SK-N-SH (cell line): ENCODE measurements at regions not wholly inside any gene's neighbourhood (a gene's known extent, or its start where the extent isn't known, plus 50 kb on each side); places are given as distances from the start of the nearest gene placed in this dataset.

Experiments
- CTCF ChIA-PET: fragments of 300-600, 350-600 bp; formaldehyde crosslinking; extraction: SDS; loops from one replicate; lab custom pipeline; 2021; lab: Yijun Ruan, JAX
- POLR2A ChIA-PET: fragments of 350-600 bp; sonication (Branson Sonifier 250); formaldehyde crosslinking; extraction: SDS; loops from one replicate; lab custom pipeline; 2020; ENCODE audit warnings: antibody characterized with exemption, inconsistent platforms; lab: Yijun Ruan, JAX
- DNase-seq: peaks from one replicate; pipeline ENCODE4 v3.0.0; 2012
- H2AFZ ChIP-seq: fragments of 200-600 bp; sonication (generic); 2 replicates; pipeline ENCODE4 v1.8.1; 2016; ENCODE audit warnings: antibody characterized with exemption, mild to moderate bottlenecking, low read depth
- H3F3A ChIP-seq: fragments of 200-600 bp; sonication (generic); replicated peaks from 2 replicates; pipeline ENCODE3; 2016; ENCODE audit warnings: antibody characterized with exemption, mild to moderate bottlenecking; ENCODE audit not compliant: insufficient read depth
- H3K27ac ChIP-seq, 2 experiments: fragments of 200-500 bp in 1 of 2; fragments of 200-600 bp in 1 of 2; sonication (Bioruptor generic) in 1 of 2; sonication (generic), shearing (Covaris generic) in 1 of 2; 2 replicates each; pipeline versions ENCODE4 v1.5.1 to v1.6.1; 2014 to 2016; ENCODE audit warnings: low read depth in 2 of 2, inconsistent platforms in 1 of 2, low read length in 1 of 2, mild to moderate bottlenecking in 1 of 2, mixed read lengths in 1 of 2
- H3K27me3 ChIP-seq: fragments of 200-600 bp; sonication (generic), shearing (Covaris generic); 2 replicates; pipeline ENCODE4 v1.6.1; 2016; ENCODE audit warnings: mixed run types; ENCODE audit not compliant: insufficient read depth
- H3K36me3 ChIP-seq, 2 experiments: fragments of 200-500 bp in 1 of 2; fragments of 200-600 bp in 1 of 2; sonication (Bioruptor generic) in 1 of 2; sonication (generic) in 1 of 2; replicated peaks in 1 of 2; 2 replicates each; pipeline versions ENCODE3 to v1.5.1; 2014 to 2016; ENCODE audit warnings: low read length in 1 of 2, mild to moderate bottlenecking in 1 of 2; ENCODE audit not compliant: insufficient read depth in 2 of 2, control insufficient read depth in 1 of 2
- H3K4me1 ChIP-seq, 2 experiments: fragments of 200-500 bp in 1 of 2; fragments of 200-600 bp in 1 of 2; sonication (Bioruptor generic) in 1 of 2; sonication (generic), shearing (Covaris generic) in 1 of 2; 2 replicates each; pipeline versions ENCODE4 v1.5.1 to v1.6.1; 2014 to 2016; ENCODE audit warnings: low read depth in 1 of 2, low read length in 1 of 2, mixed run types in 1 of 2; ENCODE audit not compliant: insufficient read depth in 2 of 2, control insufficient read depth in 1 of 2
- H3K4me2 ChIP-seq: fragments of 200-600 bp; sonication (generic), shearing (Covaris generic); 2 replicates; pipeline ENCODE4 v1.6.1; 2017; ENCODE audit warnings: mixed run types
- H3K4me3 ChIP-seq, 2 experiments: fragments of 200-500 bp in 1 of 2; fragments of 200-600 bp in 1 of 2; sonication (Bioruptor generic) in 1 of 2; sonication (generic), shearing (Covaris generic) in 1 of 2; 2 replicates each; pipeline versions ENCODE4 v1.5.1 to v1.8.1; 2014 to 2016; ENCODE audit warnings: low read depth in 2 of 2, inconsistent platforms in 1 of 2, low read length in 1 of 2, mild to moderate bottlenecking in 1 of 2, mixed read lengths in 1 of 2, moderate library complexity in 1 of 2
- H3K79me2 ChIP-seq: fragments of 200-600 bp; sonication (generic); 2 replicates; pipeline ENCODE4 v1.8.1; 2017; ENCODE audit warnings: mild to moderate bottlenecking; ENCODE audit not compliant: insufficient read depth
- H3K9ac ChIP-seq: fragments of 200-600 bp; sonication (generic); 2 replicates; pipeline ENCODE4 v1.6.1; 2017; ENCODE audit warnings: mixed run types
- H3K9me2 ChIP-seq: fragments of 200-600 bp; sonication (generic); 2 replicates; pipeline ENCODE4 v1.6.1; 2017; ENCODE audit warnings: mixed run types
- H3K9me3 ChIP-seq: fragments of 200-600 bp; sonication (generic); 2 replicates; pipeline ENCODE4 v1.6.1; 2017; ENCODE audit warnings: mixed run types, mild to moderate bottlenecking, moderate library complexity
- H4K20me1 ChIP-seq: fragments of 200-600 bp; sonication (generic); 2 replicates; pipeline ENCODE4 v1.6.1; 2017; ENCODE audit warnings: mild to moderate bottlenecking, mixed run types; ENCODE audit not compliant: insufficient read depth
- CTCF ChIP-seq: fragments of 200-600 bp; sonication (generic); IDR thresholded peaks from 2 replicates; pipeline ENCODE4 v1.6.1; 2017; ENCODE audit warnings: antibody characterized with exemption, mild to moderate bottlenecking, moderate library complexity
- ELF1 ChIP-seq: IDR thresholded peaks from 2 replicates; pipeline ENCODE4 v1.4.0; 2012
- EP300 ChIP-seq, 2 experiments: IDR thresholded peaks; 2 replicates each; pipeline versions ENCODE4 v1.4.0 to v1.6.1; 2012; ENCODE audit warnings: borderline replicate concordance in 1 of 2, low read depth in 1 of 2, low read length in 1 of 2
- EZH2phosphoT487 ChIP-seq: fragments of 200-600 bp; sonication (generic); IDR thresholded peaks from 2 replicates; pipeline ENCODE4 v1.6.1; 2017; ENCODE audit warnings: low read depth, mixed run types, mild to moderate bottlenecking, antibody characterized with exemption, moderate library complexity, borderline replicate concordance
- FOXJ3 ChIP-seq: sonication (generic); formaldehyde crosslinking; IDR thresholded peaks from 2 replicates; pipeline ENCODE4 v1.5.1; 2020; ENCODE audit warnings: mild to moderate bottlenecking, missing genetic modification reagents
- FOXM1 ChIP-seq: IDR thresholded peaks from 2 replicates; pipeline ENCODE4 v1.4.0; 2012; ENCODE audit warnings: low read depth, mild to moderate bottlenecking
- GABPA ChIP-seq: IDR thresholded peaks from 2 replicates; pipeline ENCODE4 v1.4.0; 2012; ENCODE audit warnings: low read depth, mild to moderate bottlenecking
- GATA2 ChIP-seq: sonication (generic); formaldehyde crosslinking; IDR thresholded peaks from 2 replicates; pipeline ENCODE4 v1.5.0; 2020; ENCODE audit warnings: mild to moderate bottlenecking, missing genetic modification reagents
- MEF2A ChIP-seq: IDR thresholded peaks from 2 replicates; pipeline ENCODE4 v1.4.0; 2012; ENCODE audit warnings: low read depth, borderline replicate concordance
- MXI1 ChIP-seq: IDR thresholded peaks from 2 replicates; pipeline ENCODE4 v1.6.1; 2012; ENCODE audit warnings: mild to moderate bottlenecking, low read depth, low read length, improper control_type of control experiment
- PBX3 ChIP-seq: IDR thresholded peaks from 2 replicates; pipeline ENCODE4; 2012
- RAD21 ChIP-seq: IDR thresholded peaks from 2 replicates; pipeline ENCODE4 v1.6.1; 2012; ENCODE audit warnings: mild to moderate bottlenecking, low read length
- RFX5 ChIP-seq: IDR thresholded peaks from 2 replicates; pipeline ENCODE4 v1.6.1; 2012; ENCODE audit warnings: mild to moderate bottlenecking, improper control_type of control experiment, low read length
- RXRA ChIP-seq: IDR thresholded peaks from 2 replicates; pipeline ENCODE4 v1.4.0; 2012; ENCODE audit warnings: low read depth, mild to moderate bottlenecking, borderline replicate concordance
- SMC3 ChIP-seq: IDR thresholded peaks from 2 replicates; pipeline ENCODE4 v1.6.1; 2012; ENCODE audit warnings: low read depth, low read length, improper control_type of control experiment
- TAF1 ChIP-seq: IDR thresholded peaks from 2 replicates; pipeline ENCODE4 v1.6.1; 2012; ENCODE audit warnings: low read depth, mild to moderate bottlenecking, low read length, moderate library complexity, borderline replicate concordance
- TCF12 ChIP-seq: IDR thresholded peaks from 2 replicates; pipeline ENCODE4 v1.4.0; 2012
- TEAD4 ChIP-seq: IDR thresholded peaks from 2 replicates; pipeline ENCODE4 v1.4.0; 2012; ENCODE audit warnings: mild to moderate bottlenecking, borderline replicate concordance; ENCODE audit not compliant: insufficient read depth
- USF2 ChIP-seq: fragments of 150-350 bp; IDR thresholded peaks from 2 replicates; pipeline ENCODE4 v1.6.1; 2017; ENCODE audit warnings: antibody characterized with exemption, low read length, low read depth, borderline replicate concordance
- YY1 ChIP-seq: IDR thresholded peaks from 2 replicates; pipeline ENCODE4 v1.4.0; 2012; ENCODE audit warnings: low read depth, mild to moderate bottlenecking
- WGBS: methylation state at CpG from one replicate; pipeline ENCODE4 v1.1.6; 2017; ENCODE audit warnings: low lambda C conversion rate; 5-methylcytosine and 5-hydroxymethylcytosine counted together
- TF ChIP-seq, protein P1 (sequence below): IDR thresholded peaks from 2 replicates; pipeline ENCODE4 v1.6.1; 2012; ENCODE audit warnings: mild to moderate bottlenecking, low read depth, low read length, moderate library complexity
- TF ChIP-seq, protein P2 (sequence below): IDR thresholded peaks from 2 replicates; pipeline ENCODE4 v1.4.0; 2012; ENCODE audit warnings: low read depth
- TF ChIP-seq, protein P3 (sequence below): IDR thresholded peaks from 2 replicates; pipeline ENCODE4 v1.4.0; 2012; ENCODE audit warnings: low read depth, borderline replicate concordance

DNA sequence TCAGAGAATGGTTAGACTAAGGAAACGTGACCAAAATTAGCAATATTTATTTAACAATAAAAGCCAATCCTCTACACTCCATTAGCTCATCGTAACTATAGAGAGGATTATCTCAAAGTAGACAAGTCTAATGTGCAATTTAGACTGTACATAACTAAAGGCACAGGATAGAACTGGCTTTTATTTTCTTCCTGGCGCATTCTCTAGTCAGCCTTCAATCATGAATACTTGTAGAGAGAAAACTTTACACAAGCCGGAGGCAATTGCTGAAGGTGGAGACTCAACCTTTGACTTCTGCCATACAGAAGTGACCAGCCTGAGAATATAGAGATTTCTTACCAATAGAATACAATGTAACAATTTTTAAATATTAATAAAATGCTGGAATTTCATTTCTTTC, 777.9 kb downstream of the LTN1 start (continued):
- TF ChIP-seq MEF2A = no peak
- TF ChIP-seq, protein P1, sequence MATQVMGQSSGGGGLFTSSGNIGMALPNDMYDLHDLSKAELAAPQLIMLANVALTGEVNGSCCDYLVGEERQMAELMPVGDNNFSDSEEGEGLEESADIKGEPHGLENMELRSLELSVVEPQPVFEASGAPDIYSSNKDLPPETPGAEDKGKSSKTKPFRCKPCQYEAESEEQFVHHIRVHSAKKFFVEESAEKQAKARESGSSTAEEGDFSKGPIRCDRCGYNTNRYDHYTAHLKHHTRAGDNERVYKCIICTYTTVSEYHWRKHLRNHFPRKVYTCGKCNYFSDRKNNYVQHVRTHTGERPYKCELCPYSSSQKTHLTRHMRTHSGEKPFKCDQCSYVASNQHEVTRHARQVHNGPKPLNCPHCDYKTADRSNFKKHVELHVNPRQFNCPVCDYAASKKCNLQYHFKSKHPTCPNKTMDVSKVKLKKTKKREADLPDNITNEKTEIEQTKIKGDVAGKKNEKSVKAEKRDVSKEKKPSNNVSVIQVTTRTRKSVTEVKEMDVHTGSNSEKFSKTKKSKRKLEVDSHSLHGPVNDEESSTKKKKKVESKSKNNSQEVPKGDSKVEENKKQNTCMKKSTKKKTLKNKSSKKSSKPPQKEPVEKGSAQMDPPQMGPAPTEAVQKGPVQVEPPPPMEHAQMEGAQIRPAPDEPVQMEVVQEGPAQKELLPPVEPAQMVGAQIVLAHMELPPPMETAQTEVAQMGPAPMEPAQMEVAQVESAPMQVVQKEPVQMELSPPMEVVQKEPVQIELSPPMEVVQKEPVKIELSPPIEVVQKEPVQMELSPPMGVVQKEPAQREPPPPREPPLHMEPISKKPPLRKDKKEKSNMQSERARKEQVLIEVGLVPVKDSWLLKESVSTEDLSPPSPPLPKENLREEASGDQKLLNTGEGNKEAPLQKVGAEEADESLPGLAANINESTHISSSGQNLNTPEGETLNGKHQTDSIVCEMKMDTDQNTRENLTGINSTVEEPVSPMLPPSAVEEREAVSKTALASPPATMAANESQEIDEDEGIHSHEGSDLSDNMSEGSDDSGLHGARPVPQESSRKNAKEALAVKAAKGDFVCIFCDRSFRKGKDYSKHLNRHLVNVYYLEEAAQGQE = no peak
- TF ChIP-seq USF2 = no peak
- no peak for TF ChIP-seq FOXJ3 (CRISPR knock-in tag)
- TF ChIP-seq TEAD4 = no peak

GRCh38 chr21:28213261-28213660, 779.4 kb downstream of the LTN1 start:
- Histone ChIP-seq H3K4me3 (no peak overlapping the region), H3K9me3 (no peaks in the 10 kb centered on the region), H3F3A (no peaks in the 10 kb centered on the region), H3K27ac (no peak overlapping the region), H4K20me1 (no peaks in the 10 kb centered on the region), H3K9me2 (no peaks in the 10 kb centered on the region), H3K79me2 (no peaks in the 10 kb centered on the region), H3K27me3 (no peaks in the 10 kb centered on the region), H3K4me1 (no peaks in the 10 kb centered on the region; a peak in 1 of 4 replicates), H2AFZ (no peak overlapping the region), H3K36me3 (no peaks in the 10 kb centered on the region), H3K4me2 (no peak overlapping the region), H3K9ac (no peak overlapping the region)
- 43% methylated on average over 3 of the region's 3 CpGs for WGBS
- TF ChIP-seq TAF1 (no peak), ELF1 (no peak), MEF2A (no peak), RXRA (no peak), PBX3 (no peak), EZH2phosphoT487 (no peak), RAD21 (no peak), YY1 (no peak), EP300 (IDR thresholded peaks at IDR 0.05; ENCODE audit: borderline replicate concordance in 1 of 2, low read depth in 1 of 2, low read length in 1 of 2) (no peak), SMC3 (no peak), GATA2 (no peak), CTCF (no peak), RFX5 (no peak), MXI1 (no peak), GABPA (no peak), FOXM1 (no peak), TCF12 (no peak)
- TF ChIP-seq, protein P2, sequence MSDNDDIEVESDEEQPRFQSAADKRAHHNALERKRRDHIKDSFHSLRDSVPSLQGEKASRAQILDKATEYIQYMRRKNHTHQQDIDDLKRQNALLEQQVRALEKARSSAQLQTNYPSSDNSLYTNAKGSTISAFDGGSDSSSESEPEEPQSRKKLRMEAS = no peak
- TF ChIP-seq, protein P3, sequence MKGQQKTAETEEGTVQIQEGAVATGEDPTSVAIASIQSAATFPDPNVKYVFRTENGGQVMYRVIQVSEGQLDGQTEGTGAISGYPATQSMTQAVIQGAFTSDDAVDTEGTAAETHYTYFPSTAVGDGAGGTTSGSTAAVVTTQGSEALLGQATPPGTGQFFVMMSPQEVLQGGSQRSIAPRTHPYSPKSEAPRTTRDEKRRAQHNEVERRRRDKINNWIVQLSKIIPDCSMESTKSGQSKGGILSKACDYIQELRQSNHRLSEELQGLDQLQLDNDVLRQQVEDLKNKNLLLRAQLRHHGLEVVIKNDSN = no peak
- ChIA-PET POLR2A (no interaction called here), CTCF (interaction anchor here (0.8 to 1.4 kb wide), 2 partner anchors 8 to 11 kb away, joined by 3 to 4 read pairs; no protein-coding TSS in a partner anchor)
- DNase-seq = no peak
